ENCODE measurements at regions not wholly inside any gene's neighbourhood (a gene's known extent, or its start where the extent isn't known, plus 50 kb on each side); places are given as distances from the start of the nearest gene placed in this dataset.

DNA sequence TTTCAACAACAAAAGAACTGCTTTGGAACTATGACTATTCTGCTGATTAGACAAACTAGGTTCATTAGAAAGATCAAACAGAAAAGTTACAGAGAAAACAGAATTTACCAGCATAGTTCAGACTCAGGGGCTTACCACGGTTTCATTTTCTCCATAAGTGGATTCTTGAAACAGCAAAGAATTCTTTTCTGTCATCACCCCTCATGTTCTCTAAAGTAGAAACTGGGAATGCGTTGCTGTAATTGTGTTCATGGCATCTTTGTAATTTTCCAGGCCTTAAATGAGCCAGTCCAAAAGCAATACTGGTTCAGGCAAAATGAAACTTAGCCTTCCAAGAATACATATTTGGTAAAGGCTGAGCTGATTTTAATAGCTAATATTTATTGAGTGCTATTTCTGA is 287.8 kb downstream of the CHL1 start:
- Mint-ChIP-seq H3K4me1 (ENCODE audit: low read depth) (no peaks in the 10 kb centered on the region), H3K27ac (no peak overlapping the region), H3K4me3 (no peak overlapping the region), H3K27me3 (ENCODE audit: low read depth) (no peaks in the 10 kb centered on the region), H3K9me3 (ENCODE audit: insufficient read depth) (no peaks in the 10 kb centered on the region), H3K36me3 (ENCODE audit: low read depth) (no peaks in the 10 kb centered on the region)
- POLR2A ChIA-PET = no interaction called here
- ATAC-seq = no peak
- CTCF ChIA-PET = no interaction called here
- no peak for DNase-seq

DNA sequence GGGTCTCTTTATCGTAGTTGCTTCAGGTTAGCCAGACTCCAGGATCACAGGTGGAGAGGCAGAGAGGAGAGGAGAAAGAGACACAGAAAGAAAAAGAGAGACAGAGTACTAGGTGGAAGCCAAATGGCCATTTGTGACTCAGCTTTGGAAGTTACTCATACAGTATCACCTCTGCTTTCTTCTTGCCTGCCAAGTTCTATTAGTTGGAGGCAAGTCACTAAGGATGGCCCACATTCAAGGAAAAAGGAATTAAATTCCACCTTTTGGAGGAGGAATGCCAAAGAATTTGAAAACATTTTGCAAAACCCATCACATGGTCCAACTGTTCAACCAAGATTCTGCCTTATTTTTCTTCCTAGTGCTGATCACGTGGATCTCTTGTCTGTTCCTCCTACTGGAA is 291.1 kb downstream of the CHL1 start:
- CTCF ChIA-PET = no interaction called here
- no peaks in the 10 kb centered on the region for H3K36me3 Mint-ChIP-seq (ENCODE audit: low read depth)
- ATAC-seq (no peak), DNase-seq (no peak)
- no peak overlapping the region for H3K27ac Mint-ChIP-seq
- no peaks in the 10 kb centered on the region for H3K27me3 Mint-ChIP-seq (ENCODE audit: low read depth)
- H3K9me3 Mint-ChIP-seq (ENCODE audit: insufficient read depth) = no peaks in the 10 kb centered on the region
- no peaks in the 10 kb centered on the region for H3K4me1 Mint-ChIP-seq (ENCODE audit: low read depth)
- POLR2A ChIA-PET = no interaction called here
- H3K4me3 Mint-ChIP-seq = no peak overlapping the region

DNA sequence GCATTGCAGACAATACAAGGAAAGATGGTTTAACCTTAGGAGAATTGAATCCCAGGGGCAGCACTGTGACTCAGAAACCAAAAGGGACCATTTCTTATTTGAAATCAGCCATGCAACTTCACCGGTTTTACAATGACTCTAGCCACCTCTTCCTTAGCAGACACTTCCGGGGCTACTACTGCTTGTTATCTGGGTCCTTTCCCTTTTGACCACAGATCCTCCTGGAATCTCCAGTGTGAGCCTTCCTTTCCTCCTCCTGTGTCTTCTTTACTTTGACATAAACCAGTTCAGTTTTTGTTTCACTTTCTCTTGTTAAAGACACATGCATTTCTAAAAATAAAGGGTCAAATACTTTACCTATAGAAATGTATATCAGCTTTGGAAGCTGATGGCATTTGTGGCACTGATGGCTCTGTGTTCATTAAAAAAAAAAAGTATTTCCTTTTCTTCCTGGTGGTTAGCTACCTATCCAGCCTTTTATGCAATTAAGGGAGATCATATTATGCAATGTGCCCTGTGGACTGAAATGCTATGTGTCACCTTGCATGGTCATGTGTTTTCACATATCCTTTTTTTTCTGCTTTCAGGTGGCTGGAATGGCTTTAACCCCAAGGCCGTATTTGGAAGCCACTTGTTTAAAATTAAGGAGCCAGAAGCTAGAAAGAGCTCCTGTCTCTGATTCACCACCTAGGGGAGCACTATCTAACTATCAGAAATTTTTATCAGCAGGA is 296.2 kb downstream of the CHL1 start:
- ChIA-PET CTCF (no interaction called here), POLR2A (no interaction called here)
- Mint-ChIP-seq H3K9me3 (ENCODE audit: insufficient read depth) (peaks cover 6% of the 10 kb centered on the region), H3K4me1 (ENCODE audit: low read depth) (no peaks in the 10 kb centered on the region), H3K4me3 (no peak overlapping the region), H3K36me3 (ENCODE audit: low read depth) (no peaks in the 10 kb centered on the region), H3K27ac (no peak overlapping the region), H3K27me3 (ENCODE audit: low read depth) (no peaks in the 10 kb centered on the region)
- DNase-seq = no peak
- no peak for ATAC-seq

DNA sequence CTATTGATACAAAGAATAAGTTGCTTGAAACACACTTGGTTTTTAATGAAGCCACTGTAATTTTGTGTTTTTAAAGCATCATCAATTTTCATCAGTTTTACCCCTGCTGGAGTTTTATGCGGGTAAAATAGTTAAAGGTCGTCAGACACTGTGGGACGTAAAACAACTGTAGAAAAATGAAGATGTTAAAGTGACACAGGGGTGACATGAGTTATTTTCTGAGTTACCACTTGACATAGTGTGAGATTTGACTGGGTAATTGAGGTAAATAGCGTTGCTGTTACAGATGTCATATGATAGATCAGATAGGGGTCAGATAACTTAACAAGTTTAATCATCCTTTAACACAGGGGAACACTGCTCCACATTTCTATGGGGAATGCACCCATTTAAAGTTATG is 297.6 kb downstream of the CHL1 start:
- H3K9me3 Mint-ChIP-seq (ENCODE audit: insufficient read depth) = peaks cover 6% of the 10 kb centered on the region
- ChIA-PET POLR2A (no interaction called here), CTCF (no interaction called here)
- H3K27ac Mint-ChIP-seq = no peak overlapping the region
- no peaks in the 10 kb centered on the region for H3K27me3 Mint-ChIP-seq (ENCODE audit: low read depth)
- no peaks in the 10 kb centered on the region for H3K36me3 Mint-ChIP-seq (ENCODE audit: low read depth)
- no peaks in the 10 kb centered on the region for H3K4me1 Mint-ChIP-seq (ENCODE audit: low read depth)
- no peak for ATAC-seq
- no peak for DNase-seq
- no peak overlapping the region for H3K4me3 Mint-ChIP-seq

DNA sequence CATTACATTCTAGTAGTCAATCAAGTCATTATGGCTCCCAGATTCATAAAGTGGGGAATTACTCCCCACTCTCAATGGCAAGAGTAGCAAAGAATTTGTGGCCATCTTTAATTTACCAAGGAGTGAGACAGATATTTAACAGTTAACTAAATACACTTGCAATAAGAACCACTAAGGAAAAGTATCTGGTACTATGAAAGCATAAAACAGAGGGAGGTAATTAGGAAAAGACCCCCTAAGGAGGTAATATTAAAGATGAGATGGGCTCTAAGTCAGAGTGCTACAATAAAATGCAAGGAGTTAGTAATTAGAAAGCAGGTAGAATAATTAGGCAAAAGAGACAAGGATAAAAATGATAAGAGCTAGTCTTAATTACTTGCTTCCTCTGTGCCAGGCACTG is 301.9 kb downstream of the CHL1 start:
- no peak overlapping the region for H3K4me3 Mint-ChIP-seq
- H3K4me1 Mint-ChIP-seq (ENCODE audit: low read depth) = no peaks in the 10 kb centered on the region
- POLR2A ChIA-PET = no interaction called here
- no peaks in the 10 kb centered on the region for H3K27me3 Mint-ChIP-seq (ENCODE audit: low read depth)
- H3K36me3 Mint-ChIP-seq (ENCODE audit: low read depth) = no peaks in the 10 kb centered on the region
- no peak overlapping the region for H3K27ac Mint-ChIP-seq
- DNase-seq (no peak), ATAC-seq (no peak)
- H3K9me3 Mint-ChIP-seq (ENCODE audit: insufficient read depth) = peaks cover 6% of the 10 kb centered on the region
- CTCF ChIA-PET = no interaction called here

DNA sequence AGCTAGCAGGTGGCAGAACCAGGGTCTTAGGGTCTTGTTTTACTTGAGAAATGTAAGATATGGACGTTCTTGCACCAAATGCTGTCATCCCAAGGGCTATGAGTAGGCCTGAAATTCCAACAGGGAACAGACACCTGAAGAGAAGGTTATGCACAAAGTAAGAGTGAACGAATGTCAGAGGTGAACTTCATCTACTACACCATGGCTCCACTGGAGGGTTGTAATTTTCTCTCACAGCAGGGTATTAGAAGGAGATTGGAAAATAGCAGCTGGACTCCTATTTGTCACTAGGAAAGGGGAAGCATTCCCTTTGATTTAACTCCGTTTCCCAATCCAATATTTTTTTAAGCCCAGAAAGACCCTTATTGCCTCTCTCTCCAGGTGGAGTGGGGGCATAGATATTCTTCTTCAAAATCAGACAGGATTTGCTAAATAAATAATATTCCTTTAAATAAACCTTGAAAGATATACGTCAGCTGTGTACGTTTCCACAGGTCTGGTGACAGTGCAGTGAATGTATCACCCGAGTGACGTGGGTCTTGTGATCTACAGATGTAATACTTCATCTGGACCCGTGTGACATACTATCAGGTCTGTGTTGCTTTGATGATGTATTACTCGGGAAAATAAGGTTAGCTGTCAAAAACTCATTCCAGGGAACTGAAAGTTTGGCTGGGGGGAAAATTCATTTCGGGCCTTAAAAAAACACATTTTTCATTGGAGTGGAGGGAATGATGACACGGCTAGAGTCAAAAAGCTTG is 302.6 kb downstream of the CHL1 start:
- H3K4me3 Mint-ChIP-seq = no peak overlapping the region
- DNase-seq = no peak
- H3K36me3 Mint-ChIP-seq (ENCODE audit: low read depth) = no peaks in the 10 kb centered on the region
- POLR2A ChIA-PET = no interaction called here
- no peak overlapping the region for H3K27ac Mint-ChIP-seq
- peaks cover 1% of the 10 kb centered on the region for H3K9me3 Mint-ChIP-seq (ENCODE audit: insufficient read depth)
- H3K27me3 Mint-ChIP-seq (ENCODE audit: low read depth) = no peaks in the 10 kb centered on the region
- CTCF ChIA-PET = no interaction called here
- no peak for ATAC-seq
- no peaks in the 10 kb centered on the region for H3K4me1 Mint-ChIP-seq (ENCODE audit: low read depth)

DNA sequence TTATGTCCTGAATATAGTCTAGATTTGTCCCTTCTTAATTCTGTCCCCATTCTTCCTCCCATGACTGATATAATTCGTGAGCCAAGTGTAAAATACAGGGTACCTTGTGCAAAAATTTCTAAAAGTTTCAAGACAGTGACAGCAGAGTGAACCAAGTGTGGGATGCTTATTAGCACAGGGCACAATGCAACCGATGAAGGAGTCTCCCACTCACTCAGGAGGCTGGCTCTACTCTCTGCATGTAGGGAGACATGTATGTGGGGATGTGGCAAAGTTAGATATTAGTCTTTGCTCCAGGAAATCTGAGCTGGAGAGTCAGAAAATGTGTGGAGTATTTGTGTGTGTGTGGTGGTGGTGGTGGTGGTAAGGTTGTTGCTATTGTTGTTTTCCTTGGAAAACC is 305.9 kb downstream of the CHL1 start:
- H3K9me3 Mint-ChIP-seq (ENCODE audit: insufficient read depth) = peaks cover 1% of the 10 kb centered on the region
- no peak overlapping the region for H3K27ac Mint-ChIP-seq
- H3K27me3 Mint-ChIP-seq (ENCODE audit: low read depth) = no peaks in the 10 kb centered on the region
- H3K4me3 Mint-ChIP-seq = no peak overlapping the region
- POLR2A ChIA-PET = no interaction called here
- no peaks in the 10 kb centered on the region for H3K36me3 Mint-ChIP-seq (ENCODE audit: low read depth)
- CTCF ChIA-PET = no interaction called here
- DNase-seq (no peak), ATAC-seq (no peak)
- H3K4me1 Mint-ChIP-seq (ENCODE audit: low read depth) = no peaks in the 10 kb centered on the region

DNA sequence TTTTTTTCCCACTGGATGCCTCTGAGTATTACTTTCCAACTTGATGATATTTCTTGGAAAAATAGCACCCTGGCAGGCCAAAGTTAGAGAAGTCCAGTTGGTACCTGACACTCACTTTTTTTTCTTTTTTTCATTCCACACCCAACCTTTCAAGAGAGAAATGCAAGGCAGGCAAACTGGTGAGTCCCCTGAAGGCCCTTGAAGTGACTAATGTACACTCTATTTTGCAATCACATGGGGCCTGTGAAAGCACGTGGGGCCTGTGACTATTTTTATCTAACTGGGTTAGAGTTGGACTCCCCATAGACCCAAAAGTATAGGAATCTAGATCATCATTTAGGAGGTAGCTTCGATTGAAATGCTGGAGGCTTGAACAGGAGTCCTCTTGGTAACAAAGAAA is 316.7 kb downstream of the CHL1 start:
- H3K4me1 Mint-ChIP-seq (ENCODE audit: low read depth) = no peaks in the 10 kb centered on the region
- H3K4me3 Mint-ChIP-seq = no peak overlapping the region
- ATAC-seq = no peak

DNA sequence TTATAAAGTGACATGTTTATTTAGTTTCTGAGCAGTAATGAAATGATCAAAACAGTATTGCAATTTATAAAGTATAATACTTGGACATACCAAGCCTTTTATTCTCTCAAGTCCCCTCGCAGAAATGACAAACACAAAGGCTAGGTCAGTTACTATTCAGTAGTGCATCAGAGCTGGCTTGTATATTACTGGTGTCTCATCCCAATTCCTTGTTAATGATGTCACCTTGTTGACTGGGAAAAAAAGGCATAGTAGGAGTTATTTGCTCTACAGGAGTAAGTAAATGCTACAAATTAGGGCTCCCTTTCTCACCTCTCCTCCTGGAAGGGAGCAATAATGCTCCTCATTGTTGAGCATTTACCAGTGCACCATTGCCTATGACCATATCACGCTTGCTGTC is 317.6 kb downstream of the CHL1 start:
- no peak overlapping the region for H3K4me3 Mint-ChIP-seq
- DNase-seq (no peak), ATAC-seq (no peak)
- H3K36me3 Mint-ChIP-seq (ENCODE audit: low read depth) = no peaks in the 10 kb centered on the region
- peaks cover 3% of the 10 kb centered on the region for H3K9me3 Mint-ChIP-seq (ENCODE audit: insufficient read depth)
- H3K27ac Mint-ChIP-seq = no peak overlapping the region
- POLR2A ChIA-PET = no interaction called here
- no peaks in the 10 kb centered on the region for H3K27me3 Mint-ChIP-seq (ENCODE audit: low read depth)
- CTCF ChIA-PET = no interaction called here
- no peaks in the 10 kb centered on the region for H3K4me1 Mint-ChIP-seq (ENCODE audit: low read depth)

More for the DNA sequence above, 316.7 kb downstream of the CHL1 start:
- DNase-seq = no peak
- ChIA-PET CTCF (no interaction called here), POLR2A (no interaction called here)
- no peaks in the 10 kb centered on the region for H3K27me3 Mint-ChIP-seq (ENCODE audit: low read depth)
- H3K9me3 Mint-ChIP-seq (ENCODE audit: insufficient read depth) = peaks cover 3% of the 10 kb centered on the region
- H3K36me3 Mint-ChIP-seq (ENCODE audit: low read depth) = no peaks in the 10 kb centered on the region
- H3K27ac Mint-ChIP-seq = no peak overlapping the region

DNA sequence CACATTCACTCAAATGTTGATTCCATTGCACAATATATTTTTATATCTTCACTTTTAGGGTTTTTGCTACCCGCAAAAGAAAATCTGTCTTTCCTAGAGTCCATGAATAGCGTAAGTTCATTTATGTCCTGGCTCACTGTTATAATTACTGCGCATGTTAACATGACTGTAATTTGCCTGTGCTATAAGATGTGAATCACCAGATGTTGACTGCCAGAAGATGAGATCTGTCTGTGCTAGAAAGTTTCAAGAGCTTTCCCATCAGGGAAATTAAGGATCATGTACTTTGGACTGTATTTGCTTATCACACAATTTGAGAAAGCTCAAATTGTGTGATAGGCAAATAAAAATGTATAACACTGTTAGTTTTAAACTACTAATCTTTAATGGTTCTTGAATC is 322.5 kb downstream of the CHL1 start:
- POLR2A ChIA-PET = no interaction called here
- H3K4me3 Mint-ChIP-seq = no peak overlapping the region
- no peaks in the 10 kb centered on the region for H3K36me3 Mint-ChIP-seq (ENCODE audit: low read depth)
- no peak overlapping the region for H3K27ac Mint-ChIP-seq
- CTCF ChIA-PET = no interaction called here
- DNase-seq = no peak
- H3K4me1 Mint-ChIP-seq (ENCODE audit: low read depth) = no peaks in the 10 kb centered on the region
- no peak for ATAC-seq
- H3K27me3 Mint-ChIP-seq (ENCODE audit: low read depth) = no peaks in the 10 kb centered on the region
- peaks cover under 1% of the 10 kb centered on the region for H3K9me3 Mint-ChIP-seq (ENCODE audit: insufficient read depth)

DNA sequence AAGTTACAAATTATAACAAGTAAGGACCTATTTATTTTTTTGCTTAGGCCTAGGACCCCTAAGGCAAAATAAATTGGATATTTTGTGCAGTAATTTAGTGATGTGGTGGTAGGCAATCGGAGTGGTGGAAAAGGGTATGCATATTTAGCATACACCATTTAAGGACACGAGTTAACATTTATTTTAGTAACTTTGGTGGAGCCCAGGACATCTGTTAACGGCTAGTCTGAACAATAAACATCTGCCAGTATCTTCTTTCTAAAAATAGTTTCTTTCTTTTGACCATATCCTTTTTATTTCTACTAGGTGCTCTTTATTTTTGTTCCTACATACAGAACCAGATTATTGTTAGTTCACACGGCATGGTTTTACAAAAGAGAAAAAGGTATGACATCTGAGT is 326.3 kb downstream of the CHL1 start:
- DNase-seq (no peak), ATAC-seq (no peak)
- no peaks in the 10 kb centered on the region for H3K36me3 Mint-ChIP-seq (ENCODE audit: low read depth)
- H3K27me3 Mint-ChIP-seq (ENCODE audit: low read depth) = no peaks in the 10 kb centered on the region
- ChIA-PET POLR2A (no interaction called here), CTCF (no interaction called here)
- no peaks in the 10 kb centered on the region for H3K9me3 Mint-ChIP-seq (ENCODE audit: insufficient read depth)
- no peak overlapping the region for H3K27ac Mint-ChIP-seq
- H3K4me3 Mint-ChIP-seq = no peak overlapping the region
- no peaks in the 10 kb centered on the region for H3K4me1 Mint-ChIP-seq (ENCODE audit: low read depth)

DNA sequence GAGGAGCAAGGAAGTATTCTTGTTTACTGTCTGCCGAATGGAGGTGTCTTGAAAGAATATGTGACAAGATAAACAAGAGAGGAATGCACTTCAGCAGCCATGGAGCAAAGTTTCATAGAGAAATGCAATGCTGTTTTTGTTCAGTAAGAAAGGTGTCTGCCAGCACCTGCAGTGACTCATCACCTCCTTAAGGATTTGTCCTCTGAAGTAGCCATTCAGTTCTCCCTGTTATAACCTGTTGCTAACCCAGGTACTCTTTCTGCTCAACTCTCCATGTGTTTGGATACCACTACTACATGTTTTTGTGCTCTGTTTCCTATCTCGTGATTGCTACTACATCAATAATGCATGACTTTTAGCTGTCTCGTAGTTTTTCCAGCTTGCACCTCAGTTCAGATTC is 328.9 kb downstream of the CHL1 start:
- Mint-ChIP-seq H3K4me1 (ENCODE audit: low read depth) (no peaks in the 10 kb centered on the region), H3K27me3 (ENCODE audit: low read depth) (no peaks in the 10 kb centered on the region), H3K4me3 (no peak overlapping the region), H3K36me3 (ENCODE audit: low read depth) (no peaks in the 10 kb centered on the region), H3K27ac (no peak overlapping the region), H3K9me3 (ENCODE audit: insufficient read depth) (no peaks in the 10 kb centered on the region)
- ChIA-PET CTCF (no interaction called here), POLR2A (no interaction called here)
- ATAC-seq = no peak
- DNase-seq = no peak
